Transverse colon (tissue), 4 donors: ENCODE measurements at regions not wholly inside any gene's neighbourhood (a gene's known extent, or its start where the extent isn't known, plus 50 kb on each side); places are given as distances from the start of the nearest gene placed in this dataset.

Experiments
- CTCF ChIP-seq, 5 experiments: fragments of 200-600 bp in 3 of 5; fragments of 450-650 bp in 2 of 5; sonication (generic) in 3 of 5; IDR thresholded peaks; 1 replicate in 2 of 5; 2 replicates in 3 of 5; pipeline ENCODE4 v1.5.1; 2016 to 2017; ENCODE audit warnings: antibody characterized with exemption in 5 of 5, inconsistent platforms in 3 of 5, mild to moderate bottlenecking in 2 of 5, moderate library complexity in 1 of 5
- POLR2A ChIP-seq: fragments of 450-650 bp; IDR thresholded peaks from one replicate; pipeline ENCODE4 v1.6.1; 2016; ENCODE audit warnings: antibody characterized with exemption, mild to moderate bottlenecking, moderate library complexity
- POLR2AphosphoS5 ChIP-seq, 3 donors: sonication (generic); formaldehyde crosslinking; IDR thresholded peaks; one replicate each; pipeline ENCODE4 v1.6.1; 2016; ENCODE audit warnings: antibody characterized with exemption in 3 of 3

- no peak for TF ChIP-seq CTCF (IDR thresholded peaks at IDR 0.05)
- no peak for TF ChIP-seq POLR2A
- TF ChIP-seq POLR2AphosphoS5 (IDR thresholded peaks at IDR 0.05), result no peak
These were observed 472.0 kb downstream of the RPS24 start for GRCh38 chr10:78505657-78506056.
